Left ventricle myocardium superior (tissue), 1 donor: ENCODE measurements at regions not wholly inside any gene's neighbourhood (a gene's known extent, or its start where the extent isn't known, plus 50 kb on each side); places are given as distances from the start of the nearest gene placed in this dataset.

Experiments
- ATAC-seq: fragments of 200-7000 bp; cut with Tn5 transposase; one replicate; pipeline ENCODE4 v1.9.1; 2020; ENCODE audit warnings: mild to moderate bottlenecking, moderate library complexity
- DNase-seq: peaks from one replicate; pipeline ENCODE4 v3.0.0-alpha.2; 2020
- intact Hi-C: fragments of 100-400 bp; cut with micrococcal nuclease; formaldehyde crosslinking; loops from one replicate; pipeline ENCODE4 v1.11.0; 2022
- donor health status: DM: no; HTN: yes; CAD: no; lungs with severe emphysema.

DNA sequence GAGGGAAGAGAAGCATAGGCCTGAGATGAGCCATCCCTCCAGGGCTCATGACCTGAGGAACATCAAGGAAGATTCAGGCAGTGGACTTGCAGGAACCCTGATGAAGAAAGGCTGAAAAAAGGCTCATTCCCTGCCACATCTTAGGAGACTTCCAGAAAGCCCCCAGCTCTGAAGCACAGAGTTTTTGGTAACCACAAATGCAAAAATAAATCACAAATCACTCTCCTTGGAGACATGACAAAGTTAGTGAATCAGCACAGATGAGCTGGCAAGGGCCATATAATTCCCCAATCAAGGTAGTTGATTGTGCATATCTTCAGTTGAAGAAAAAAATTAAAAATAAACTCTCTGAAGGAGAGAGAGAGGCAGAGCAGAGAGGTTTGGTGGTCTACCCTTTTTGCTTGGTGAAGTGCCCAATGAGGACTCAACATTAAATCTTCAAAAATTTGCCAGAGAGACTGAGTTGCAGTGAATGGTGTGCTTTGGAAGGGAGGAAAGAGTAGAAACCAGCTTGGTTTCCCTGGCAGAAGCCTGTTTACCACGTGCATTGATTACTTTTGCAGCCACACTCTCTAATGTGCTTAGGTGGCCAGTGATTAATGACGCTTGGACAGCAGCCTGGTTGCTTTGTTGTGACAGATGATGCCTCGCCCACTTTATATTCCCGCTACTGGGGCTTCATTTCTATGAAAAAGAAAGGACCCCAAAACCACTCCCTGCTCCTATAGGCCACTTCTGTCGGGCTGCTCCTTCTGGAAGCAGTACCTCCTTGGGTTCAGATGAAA, 257.4 kb upstream of the SLC14A2 start:
- DNase-seq (no peak), ATAC-seq (no peak)
- intact Hi-C loops, result no loop called here

DNA sequence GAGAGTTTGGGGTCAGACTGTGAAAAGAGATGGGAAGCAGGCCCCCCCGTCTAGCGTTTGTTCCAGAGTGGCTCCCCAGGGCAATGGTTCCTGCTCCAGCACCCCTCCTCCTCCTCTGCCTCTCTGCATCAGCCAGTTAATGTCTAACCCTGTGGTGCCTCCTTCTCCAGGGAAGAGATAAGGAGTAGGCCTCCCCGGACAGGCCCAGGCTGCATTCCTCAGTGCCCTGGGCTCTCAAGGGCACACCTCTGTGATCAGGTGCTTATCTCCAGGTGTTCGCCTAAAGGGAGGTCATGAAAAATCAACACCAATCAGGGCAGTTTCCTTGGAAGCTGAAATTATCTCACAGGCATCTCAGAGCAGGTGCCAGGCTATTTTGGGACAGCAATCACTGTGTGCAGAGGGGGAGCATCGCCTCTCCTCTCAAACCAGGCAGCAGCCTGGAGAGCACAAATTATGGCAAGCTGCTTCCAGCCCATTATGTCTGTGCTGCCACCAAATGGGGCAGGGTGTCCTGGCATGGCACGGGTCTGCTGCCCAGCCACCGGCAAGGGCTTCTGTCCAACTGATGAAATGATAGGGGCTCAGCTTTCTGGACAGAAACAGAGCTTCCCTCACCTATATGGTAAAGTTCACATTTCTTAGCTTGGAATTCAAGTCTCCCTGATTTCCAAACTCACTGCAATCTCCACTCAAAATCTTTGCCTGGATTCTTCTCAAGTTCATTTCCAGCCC, 255.8 kb upstream of the SLC14A2 start:
- intact Hi-C loops, result no loop called here
- no peak for DNase-seq
- peak; percentile 68 for ATAC-seq

- intact Hi-C loops, result no loop called here
- no peak for DNase-seq
- ATAC-seq, result no peak
Measured at GRCh38 chr18:45361125-45361851, 254.0 kb upstream of the SLC14A2 start.

- ATAC-seq (no peak), DNase-seq (no peak)
- intact Hi-C loops, result no loop called here
Measured at GRCh38 chr18:45363196-45363595, 252.1 kb upstream of the SLC14A2 start.

DNA sequence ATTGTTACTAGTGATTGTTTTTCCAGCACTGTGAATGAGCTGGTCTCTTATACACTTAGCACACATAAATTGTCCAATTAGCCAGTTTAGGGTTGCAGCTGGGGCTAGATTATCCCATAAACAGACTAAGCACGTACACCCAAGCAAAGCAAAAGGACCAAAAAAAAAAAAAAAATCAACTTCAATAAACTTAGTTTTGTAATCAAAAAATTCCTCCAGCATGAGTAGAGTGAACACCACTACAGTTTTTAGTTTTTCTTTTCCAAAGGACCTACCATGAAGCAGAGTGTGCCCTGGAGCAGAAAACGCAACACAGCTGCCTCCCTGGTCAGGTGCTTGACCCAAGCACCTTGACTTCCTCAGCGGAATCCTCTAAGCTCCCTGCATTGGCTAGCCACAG, 249.4 kb upstream of the SLC14A2 start:
- intact Hi-C loops, result no loop called here
- no peak for ATAC-seq
- DNase-seq, result no peak

DNA sequence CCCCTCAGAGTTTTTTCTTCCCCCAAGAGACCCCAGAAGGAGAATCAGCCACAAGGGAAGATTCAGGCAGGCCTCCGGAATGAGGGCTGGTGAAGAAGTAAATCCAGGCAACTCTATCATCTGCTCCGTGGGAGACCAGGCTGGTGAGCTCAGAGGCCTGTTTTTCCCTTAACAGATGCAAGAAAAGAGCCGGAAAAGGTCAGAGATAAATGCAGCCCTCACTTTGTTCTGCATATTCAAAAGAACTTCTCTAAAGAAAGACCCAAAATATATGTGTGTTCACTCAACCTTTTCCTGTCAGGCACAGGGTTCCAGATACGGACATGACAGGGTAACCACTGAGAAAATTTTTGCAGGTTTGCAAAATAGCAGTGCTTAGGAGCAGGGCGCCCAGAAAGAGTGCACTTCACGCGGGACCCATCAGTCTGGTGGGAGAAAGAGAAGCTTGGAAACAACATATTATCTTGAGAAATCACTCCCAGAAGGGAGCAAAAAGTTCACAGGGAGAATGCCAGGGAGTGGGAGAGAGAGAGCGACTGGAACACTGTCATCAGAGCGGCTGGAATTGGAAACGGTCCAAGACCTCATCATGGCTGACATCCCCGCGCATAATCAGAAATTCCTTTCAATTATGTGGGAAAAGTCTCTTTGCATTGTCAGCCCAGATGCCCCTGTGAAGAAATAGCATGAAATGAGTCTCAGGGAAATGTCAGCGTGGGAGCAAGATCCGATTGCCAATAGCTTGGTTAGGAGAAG, 244.8 kb upstream of the SLC14A2 start:
- intact Hi-C loops, result no loop called here
- DNase-seq (no peak), ATAC-seq (peak; percentile 23)

DNA sequence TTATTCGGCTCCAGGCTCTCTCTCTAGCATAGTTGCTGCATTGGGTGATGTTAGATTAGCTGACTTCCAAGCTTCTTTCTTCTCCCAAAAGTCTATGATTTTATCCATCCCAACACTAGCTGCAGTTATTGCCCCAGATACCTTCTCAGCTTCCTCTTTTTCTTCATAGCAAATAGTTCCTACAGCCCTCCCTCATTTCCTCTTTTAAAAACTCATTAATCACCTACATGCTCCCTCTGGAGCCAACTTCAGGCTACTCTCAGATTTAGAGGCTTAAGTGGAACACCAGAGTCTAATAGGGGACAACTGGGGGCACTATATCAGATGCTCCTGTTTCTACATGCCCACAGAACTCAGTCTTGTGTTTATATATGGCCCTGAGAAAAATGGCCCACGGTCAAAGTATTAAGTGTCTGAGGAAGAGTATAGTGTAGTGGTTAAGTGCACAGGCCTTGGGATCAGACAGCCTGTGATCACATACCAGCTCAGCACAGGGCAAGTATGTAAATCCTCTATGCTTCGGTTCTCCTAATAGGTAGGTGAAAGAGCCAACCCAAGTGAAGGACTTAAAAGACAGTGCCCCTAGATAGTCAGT, 241.9 kb upstream of the SLC14A2 start:
- DNase-seq (no peak), ATAC-seq (no peak)
- intact Hi-C loops, result no loop called here

DNA sequence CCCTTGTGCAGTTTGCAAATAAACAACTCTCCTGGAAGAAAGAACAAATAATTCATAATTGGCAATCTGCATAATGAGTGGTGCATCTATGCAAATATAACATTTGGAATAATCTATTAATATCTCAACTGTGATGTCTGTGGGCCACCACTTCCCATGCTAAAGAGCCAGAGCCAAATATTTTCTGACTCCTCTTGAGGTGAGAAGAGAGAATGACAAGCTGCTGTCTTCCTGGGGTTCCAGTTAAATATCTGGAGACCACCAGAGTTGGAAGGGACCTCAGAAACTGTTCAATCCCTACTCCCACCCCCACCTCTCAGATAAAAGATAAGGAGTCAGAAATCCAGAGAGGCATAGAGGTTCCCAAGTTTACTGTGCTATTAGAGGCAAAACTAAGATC, 241.0 kb upstream of the SLC14A2 start:
- no peak for ATAC-seq
- DNase-seq, result no peak
- intact Hi-C loops, result no loop called here

DNA sequence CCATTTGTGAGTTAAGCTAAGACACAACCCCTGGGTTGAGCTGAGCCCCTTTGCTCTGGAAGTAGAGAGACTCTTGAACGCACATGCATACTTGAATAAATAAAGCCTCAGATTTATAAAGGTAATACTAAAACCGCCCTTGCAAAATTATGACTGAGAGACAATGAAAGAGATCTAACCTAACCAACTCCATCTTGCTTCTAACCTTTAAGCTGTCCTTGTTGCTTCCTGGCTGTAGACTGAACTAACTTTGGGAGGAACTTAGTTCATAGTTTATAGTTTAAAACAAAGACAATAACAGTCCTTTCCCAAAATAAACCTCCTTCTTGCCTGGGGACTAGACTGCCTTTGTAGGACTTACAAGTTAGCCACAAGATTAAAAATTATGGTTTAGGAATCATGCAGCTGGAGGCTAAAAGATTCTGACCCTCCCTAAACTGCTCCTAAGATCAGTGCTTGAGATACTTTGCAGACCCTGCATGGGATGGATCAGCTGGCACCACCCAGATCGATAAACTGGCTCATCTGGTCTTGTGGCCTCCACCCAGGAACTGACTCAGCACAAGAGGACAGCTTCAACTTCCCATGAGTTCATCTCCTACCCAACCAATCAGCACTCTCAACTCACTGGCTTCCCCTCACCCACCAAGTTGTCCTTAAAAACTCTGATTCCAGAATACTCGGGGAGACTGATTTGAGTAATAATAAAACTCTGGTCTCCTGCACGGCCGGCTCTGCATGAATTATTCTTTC, 240.2 kb upstream of the SLC14A2 start:
- intact Hi-C loops, result no loop called here
- no peak for DNase-seq
- ATAC-seq, result no peak

- DNase-seq (no peak), ATAC-seq (no peak)
- intact Hi-C loops, result no loop called here
Measured at GRCh38 chr18:45376193-45376592, 239.1 kb upstream of the SLC14A2 start.

GRCh38 chr18:45378308-45378707, 237.0 kb upstream of the SLC14A2 start:
- intact Hi-C loops, result no loop called here
- DNase-seq (no peak), ATAC-seq (no peak)

DNA sequence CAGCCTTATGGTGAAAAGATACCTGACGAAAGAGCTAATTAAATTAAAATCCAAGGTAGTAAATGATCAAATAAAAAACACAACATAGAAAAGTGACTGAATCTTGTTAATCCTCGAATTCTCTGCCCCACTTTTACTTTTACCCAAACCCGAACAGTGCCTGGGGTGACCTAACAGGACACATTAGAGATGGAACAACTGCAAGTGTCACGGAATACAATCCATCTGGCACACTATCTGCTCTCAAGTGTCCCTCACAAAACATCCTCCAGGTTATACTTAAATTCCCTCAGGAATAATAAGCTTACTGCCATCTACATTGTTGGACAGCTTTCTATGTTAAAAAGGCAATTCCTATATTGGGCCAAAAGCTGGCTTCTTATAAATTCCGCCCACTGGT, 236.3 kb upstream of the SLC14A2 start:
- ATAC-seq, result no peak
- no peak for DNase-seq
- intact Hi-C loops, result no loop called here

DNA sequence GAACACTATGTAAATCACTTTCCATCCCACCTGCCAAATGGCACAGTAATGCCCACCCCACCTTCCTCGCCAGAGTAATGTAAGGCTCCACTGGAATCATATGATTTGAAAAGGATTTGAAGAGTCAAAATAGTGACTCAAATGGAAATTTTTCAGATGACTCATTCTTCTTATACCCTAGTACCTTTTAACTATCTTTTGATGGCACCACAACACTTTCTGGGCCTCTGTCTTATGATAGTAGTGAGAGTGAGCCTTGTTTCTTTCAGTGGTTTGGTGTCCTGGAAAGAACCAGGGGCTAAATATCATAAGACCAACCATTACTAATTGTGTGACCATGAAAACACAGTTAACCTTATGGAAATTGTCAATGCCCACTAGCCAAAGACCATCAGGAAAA, 235.4 kb upstream of the SLC14A2 start:
- ATAC-seq (no peak), DNase-seq (no peak)
- intact Hi-C loops, result no loop called here

DNA sequence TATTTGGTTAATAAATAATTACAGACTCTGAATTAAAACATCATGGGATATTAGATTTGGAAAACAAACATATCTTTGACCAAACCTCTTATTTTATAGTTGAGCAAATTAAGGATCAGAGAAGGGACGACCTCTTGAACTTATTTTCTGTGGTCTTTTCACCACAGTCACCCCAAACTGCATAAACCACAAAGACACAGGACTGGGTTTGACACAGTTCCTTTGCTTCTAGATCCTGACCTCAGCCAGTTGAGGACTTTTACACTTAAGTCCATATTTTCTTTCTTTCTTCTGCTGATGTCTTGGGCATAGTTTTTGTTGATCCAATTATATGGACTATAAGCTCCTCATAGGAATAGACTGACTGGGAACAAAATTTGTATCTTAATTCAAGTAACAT, 234.0 kb upstream of the SLC14A2 start:
- DNase-seq, result no peak
- no peak for ATAC-seq
- intact Hi-C loops, result no loop called here

DNA sequence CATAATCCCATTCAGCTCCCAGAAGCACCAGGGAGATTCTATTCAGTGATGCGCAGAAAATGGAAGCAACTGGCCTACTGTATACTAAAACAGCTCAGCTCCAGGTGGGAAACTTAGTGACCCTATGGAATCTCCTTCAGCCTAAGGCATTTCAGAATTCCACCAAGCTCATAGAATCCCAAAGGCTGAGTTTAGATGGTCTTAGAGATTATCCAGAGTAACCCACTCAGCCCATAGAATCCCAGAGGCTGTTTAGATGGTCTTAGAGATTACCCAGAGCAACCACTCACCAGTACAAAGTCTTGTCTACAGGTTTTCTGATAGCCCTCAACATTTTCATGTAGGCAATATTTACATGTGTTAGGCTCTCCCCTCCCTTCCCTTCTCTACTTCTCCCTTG, 232.0 kb upstream of the SLC14A2 start:
- intact Hi-C loops, result no loop called here
- DNase-seq (no peak), ATAC-seq (no peak)

GRCh38 chr18:45384137-45384961, 230.9 kb upstream of the SLC14A2 start:
- ATAC-seq, result peak; percentile 71

GRCh38 chr18:45384962-45385315, 230.3 kb upstream of the SLC14A2 start:
- no peak for DNase-seq
- ATAC-seq, result no peak
- intact Hi-C loops, result no loop called here

More at GRCh38 chr18:45384137-45384961, 230.9 kb upstream of the SLC14A2 start:
- DNase-seq, result peak; percentile 42
- intact Hi-C loops, result no loop called here
